ENCODE measurements at regions not wholly inside any gene's neighbourhood (a gene's known extent, or its start where the extent isn't known, plus 50 kb on each side); places are given as distances from the start of the nearest gene placed in this dataset.
"Not testable (repeated sequence)": the region's sequence is repeated elsewhere in the genome, so short reads cannot be mapped to it uniquely, and the experiment has no call there.

- H3K27ac ChIP-seq (ENCODE audit: low read length), result no peak overlapping the region
- peaks cover 15% of the 10 kb centered on the region in 2 donors for H3K27me3 ChIP-seq (ENCODE audit: control insufficient read depth in 1 of 2, insufficient read depth in 2 of 2, low read length in 2 of 2)
- H3K9ac ChIP-seq (ENCODE audit: low read length in 2 of 2), result no peak overlapping the region
- H3K4me1 ChIP-seq (ENCODE audit: control insufficient read depth, insufficient read depth, low read length), result peaks cover 3% of the 10 kb centered on the region
- no peaks in the 10 kb centered on the region for H3K36me3 ChIP-seq (ENCODE audit: control insufficient read depth in 2 of 2, insufficient read depth in 2 of 2, low read length in 2 of 2)
- H3K9me3 ChIP-seq (ENCODE audit: control insufficient read depth in 2 of 2, low read length in 2 of 2), result peaks cover 0 to 13% of the 10 kb centered on the region in 2 donors
- H3K4me3 ChIP-seq (ENCODE audit: low read length in 2 of 2), result no peak overlapping the region
Measured at GRCh38 chr9:124125651-124125977, 114.0 kb downstream of the LHX2 start.

GRCh38 chr9:124126648-124127646 lies 115.4 kb downstream of the LHX2 start:
- Histone ChIP-seq H3K36me3 (ENCODE audit: control insufficient read depth in 2 of 2, insufficient read depth in 2 of 2, low read length in 2 of 2) (no peaks in the 10 kb centered on the region), H3K27me3 (ENCODE audit: control insufficient read depth in 1 of 2, insufficient read depth in 2 of 2, low read length in 2 of 2) (peaks cover 15% of the 10 kb centered on the region in 2 donors)

GRCh38 chr9:124128568-124129166 lies 117.1 kb downstream of the LHX2 start:
- Histone ChIP-seq H3K27ac (ENCODE audit: low read length) (no peak overlapping the region), H3K9me3 (ENCODE audit: control insufficient read depth in 2 of 2, low read length in 2 of 2) (no peaks in the 10 kb centered on the region), H3K4me1 (ENCODE audit: control insufficient read depth, insufficient read depth, low read length) (peaks cover 3% of the 10 kb centered on the region), H3K9ac (ENCODE audit: low read length in 2 of 2) (no peak overlapping the region), H3K36me3 (ENCODE audit: control insufficient read depth in 2 of 2, insufficient read depth in 2 of 2, low read length in 2 of 2) (no peaks in the 10 kb centered on the region), H3K27me3 (ENCODE audit: control insufficient read depth in 1 of 2, insufficient read depth in 2 of 2, low read length in 2 of 2) (peaks cover 15% of the 10 kb centered on the region in 2 donors), H3K4me3 (ENCODE audit: low read length in 2 of 2) (no peak overlapping the region)

More at GRCh38 chr9:124126648-124127646, 115.4 kb downstream of the LHX2 start:
- H3K4me3 ChIP-seq (ENCODE audit: low read length in 2 of 2), result no peak overlapping the region
- no peak overlapping the region for H3K27ac ChIP-seq (ENCODE audit: low read length)
- peaks cover 0 to 7% of the 10 kb centered on the region in 2 donors for H3K9me3 ChIP-seq (ENCODE audit: control insufficient read depth in 2 of 2, low read length in 2 of 2)
- H3K9ac ChIP-seq (ENCODE audit: low read length in 2 of 2), result no peak overlapping the region
- H3K4me1 ChIP-seq (ENCODE audit: control insufficient read depth, insufficient read depth, low read length), result peaks cover 3% of the 10 kb centered on the region

- Histone ChIP-seq H3K27me3 (ENCODE audit: control insufficient read depth in 1 of 2, insufficient read depth in 2 of 2, low read length in 2 of 2) (peaks cover 4 to 10% of the 10 kb centered on the region in 2 donors), H3K27ac (ENCODE audit: low read length) (no peak overlapping the region), H3K9ac (ENCODE audit: low read length in 2 of 2) (no peak overlapping the region), H3K4me1 (ENCODE audit: control insufficient read depth, insufficient read depth, low read length) (peaks cover under 1% of the 10 kb centered on the region), H3K36me3 (ENCODE audit: control insufficient read depth in 2 of 2, insufficient read depth in 2 of 2, low read length in 2 of 2) (no peaks in the 10 kb centered on the region), H3K9me3 (ENCODE audit: control insufficient read depth in 2 of 2, low read length in 2 of 2) (no peaks in the 10 kb centered on the region), H3K4me3 (ENCODE audit: low read length in 2 of 2) (no peak overlapping the region)
Measured at GRCh38 chr9:124130277-124131075, 118.9 kb downstream of the LHX2 start.

- H3K4me1 ChIP-seq (ENCODE audit: control insufficient read depth, insufficient read depth, low read length); H3K36me3 ChIP-seq (ENCODE audit: control insufficient read depth in 2 of 2, insufficient read depth in 2 of 2, low read length in 2 of 2); H3K9me3 ChIP-seq (ENCODE audit: control insufficient read depth in 2 of 2, low read length in 2 of 2); H3K27me3 ChIP-seq (ENCODE audit: control insufficient read depth in 1 of 2, insufficient read depth in 2 of 2, low read length in 2 of 2); H3K27ac ChIP-seq (ENCODE audit: low read length); H3K9ac ChIP-seq (ENCODE audit: low read length in 2 of 2); H3K4me3 ChIP-seq (ENCODE audit: low read length in 2 of 2): not testable (repeated sequence)
Measured at GRCh38 chr9:124131518-124131917, 120.0 kb downstream of the LHX2 start.

- peaks cover 0 to 2% of the 10 kb centered on the region in 2 donors for H3K27me3 ChIP-seq (ENCODE audit: control insufficient read depth in 1 of 2, insufficient read depth in 2 of 2, low read length in 2 of 2)
- no peak overlapping the region for H3K27ac ChIP-seq (ENCODE audit: low read length)
- H3K9ac ChIP-seq (ENCODE audit: low read length in 2 of 2), result no peak overlapping the region
- no peaks in the 10 kb centered on the region for H3K9me3 ChIP-seq (ENCODE audit: control insufficient read depth in 2 of 2, low read length in 2 of 2)
- H3K4me3 ChIP-seq (ENCODE audit: low read length in 2 of 2), result no peak overlapping the region
- H3K4me1 ChIP-seq (ENCODE audit: control insufficient read depth, insufficient read depth, low read length), result no peaks in the 10 kb centered on the region
- H3K36me3 ChIP-seq (ENCODE audit: control insufficient read depth in 2 of 2, insufficient read depth in 2 of 2, low read length in 2 of 2), result no peaks in the 10 kb centered on the region
Measured at GRCh38 chr9:124132671-124133147, 121.1 kb downstream of the LHX2 start.

- Histone ChIP-seq H3K4me3 (ENCODE audit: low read length in 2 of 2) (no peak overlapping the region), H3K36me3 (ENCODE audit: control insufficient read depth in 2 of 2, insufficient read depth in 2 of 2, low read length in 2 of 2) (no peaks in the 10 kb centered on the region), H3K9ac (ENCODE audit: low read length in 2 of 2) (no peak overlapping the region), H3K27ac (ENCODE audit: low read length) (no peak overlapping the region), H3K9me3 (ENCODE audit: control insufficient read depth in 2 of 2, low read length in 2 of 2) (no peaks in the 10 kb centered on the region), H3K4me1 (ENCODE audit: control insufficient read depth, insufficient read depth, low read length) (no peaks in the 10 kb centered on the region), H3K27me3 (ENCODE audit: control insufficient read depth in 1 of 2, insufficient read depth in 2 of 2, low read length in 2 of 2) (peaks cover 0 to 2% of the 10 kb centered on the region in 2 donors)
Measured at GRCh38 chr9:124133727-124134126, 122.2 kb downstream of the LHX2 start.

GRCh38 chr9:124134526-124134925 lies 123.0 kb downstream of the LHX2 start:
- no peaks in the 10 kb centered on the region for H3K4me1 ChIP-seq (ENCODE audit: control insufficient read depth, insufficient read depth, low read length)
- no peak overlapping the region for H3K4me3 ChIP-seq (ENCODE audit: low read length in 2 of 2)
- no peaks in the 10 kb centered on the region for H3K36me3 ChIP-seq (ENCODE audit: control insufficient read depth in 2 of 2, insufficient read depth in 2 of 2, low read length in 2 of 2)
- no peak overlapping the region for H3K27ac ChIP-seq (ENCODE audit: low read length)
- H3K27me3 ChIP-seq (ENCODE audit: control insufficient read depth in 1 of 2, insufficient read depth in 2 of 2, low read length in 2 of 2), result peaks cover 0 to 2% of the 10 kb centered on the region in 2 donors
- H3K9me3 ChIP-seq (ENCODE audit: control insufficient read depth in 2 of 2, low read length in 2 of 2), result no peaks in the 10 kb centered on the region
- no peak overlapping the region for H3K9ac ChIP-seq (ENCODE audit: low read length in 2 of 2)

- Histone ChIP-seq H3K9me3 (ENCODE audit: control insufficient read depth in 2 of 2, low read length in 2 of 2) (no peaks in the 10 kb centered on the region), H3K4me1 (ENCODE audit: control insufficient read depth, insufficient read depth, low read length) (no peaks in the 10 kb centered on the region), H3K36me3 (ENCODE audit: control insufficient read depth in 2 of 2, insufficient read depth in 2 of 2, low read length in 2 of 2) (no peaks in the 10 kb centered on the region), H3K27ac (ENCODE audit: low read length) (no peak overlapping the region), H3K27me3 (ENCODE audit: control insufficient read depth in 1 of 2, insufficient read depth in 2 of 2, low read length in 2 of 2) (peaks cover 0 to 2% of the 10 kb centered on the region in 2 donors), H3K9ac (ENCODE audit: low read length in 2 of 2) (no peak overlapping the region), H3K4me3 (ENCODE audit: low read length in 2 of 2) (no peak overlapping the region)
Measured at GRCh38 chr9:124135813-124136365, 121.9 kb upstream of the NEK6 start.
